GM12873 (cell line): ENCODE measurements at regions not wholly inside any gene's neighbourhood (a gene's known extent, or its start where the extent isn't known, plus 50 kb on each side); places are given as distances from the start of the nearest gene placed in this dataset.

ENCODE experiments used
- TF ChIP-seq, protein P1 (sequence below): IDR thresholded peaks from 2 replicates; pipeline ENCODE4 v1.5.1; 2012; ENCODE audit warnings: low read depth, mild to moderate bottlenecking, moderate library complexity, low read length, control low read depth; ENCODE audit not compliant: insufficient read depth; ENCODE audit errors: missing control alignments

DNA sequence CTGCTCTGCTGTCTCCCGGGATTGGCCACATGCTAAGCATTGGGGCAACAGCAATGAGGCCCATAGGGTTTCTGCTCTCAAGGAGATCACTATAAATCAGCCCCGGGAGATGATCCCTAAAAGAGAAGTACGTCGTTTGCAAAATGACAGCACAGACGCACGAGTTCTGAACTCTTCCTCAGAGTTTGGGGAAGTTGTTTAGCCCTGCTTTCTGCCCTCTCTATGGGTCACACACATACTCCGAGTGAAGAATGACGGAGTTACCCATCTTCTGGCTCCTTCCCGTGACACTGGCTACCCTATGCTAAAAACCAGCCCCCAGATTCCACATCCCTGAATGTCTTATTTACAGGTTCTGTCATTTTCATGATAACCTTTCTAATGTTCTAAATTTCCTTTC, 258.0 kb upstream of the PLEKHG7 start:
- TF ChIP-seq, protein P1, sequence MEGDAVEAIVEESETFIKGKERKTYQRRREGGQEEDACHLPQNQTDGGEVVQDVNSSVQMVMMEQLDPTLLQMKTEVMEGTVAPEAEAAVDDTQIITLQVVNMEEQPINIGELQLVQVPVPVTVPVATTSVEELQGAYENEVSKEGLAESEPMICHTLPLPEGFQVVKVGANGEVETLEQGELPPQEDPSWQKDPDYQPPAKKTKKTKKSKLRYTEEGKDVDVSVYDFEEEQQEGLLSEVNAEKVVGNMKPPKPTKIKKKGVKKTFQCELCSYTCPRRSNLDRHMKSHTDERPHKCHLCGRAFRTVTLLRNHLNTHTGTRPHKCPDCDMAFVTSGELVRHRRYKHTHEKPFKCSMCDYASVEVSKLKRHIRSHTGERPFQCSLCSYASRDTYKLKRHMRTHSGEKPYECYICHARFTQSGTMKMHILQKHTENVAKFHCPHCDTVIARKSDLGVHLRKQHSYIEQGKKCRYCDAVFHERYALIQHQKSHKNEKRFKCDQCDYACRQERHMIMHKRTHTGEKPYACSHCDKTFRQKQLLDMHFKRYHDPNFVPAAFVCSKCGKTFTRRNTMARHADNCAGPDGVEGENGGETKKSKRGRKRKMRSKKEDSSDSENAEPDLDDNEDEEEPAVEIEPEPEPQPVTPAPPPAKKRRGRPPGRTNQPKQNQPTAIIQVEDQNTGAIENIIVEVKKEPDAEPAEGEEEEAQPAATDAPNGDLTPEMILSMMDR, result no peak

DNA sequence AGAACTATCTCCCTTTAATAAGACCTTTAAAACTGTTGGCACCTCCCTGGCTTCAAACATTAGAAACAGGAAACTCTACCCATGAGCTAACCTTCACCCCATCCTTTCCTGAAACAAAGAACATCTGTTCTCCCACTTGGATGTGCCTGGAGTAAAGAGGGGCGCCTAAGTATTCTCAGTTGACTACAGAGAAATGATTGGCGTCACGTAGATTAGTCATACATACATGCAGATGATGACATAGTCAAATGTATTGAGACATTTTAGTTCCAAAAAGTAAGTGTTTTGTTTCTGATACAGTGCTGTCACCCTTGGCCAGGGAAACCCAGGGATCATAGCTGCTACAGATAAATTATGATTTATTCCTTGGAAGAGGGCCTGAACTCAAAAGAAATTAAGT, 260.0 kb upstream of the PLEKHG7 start:
- TF ChIP-seq, protein P1, result no peak

DNA sequence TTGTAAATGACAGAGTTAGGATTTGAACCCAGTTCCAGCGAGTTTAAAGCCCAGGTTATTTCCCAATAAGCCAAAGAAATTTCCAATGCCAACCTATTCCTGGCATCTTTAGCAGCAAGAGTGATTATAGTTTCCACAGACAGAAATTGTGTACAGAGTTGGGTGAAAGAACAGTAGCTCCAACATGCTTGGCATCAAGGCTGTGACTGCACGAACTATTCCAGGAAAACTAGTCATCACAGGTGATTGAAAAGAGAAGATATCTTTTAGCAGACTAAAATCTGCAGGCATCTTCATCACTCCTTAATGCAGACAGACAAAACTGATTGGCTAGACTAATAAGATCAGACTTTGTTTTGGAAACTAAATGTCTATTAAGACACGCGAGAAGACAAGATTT, 262.7 kb upstream of the PLEKHG7 start:
- TF ChIP-seq, protein P1, result no peak

DNA sequence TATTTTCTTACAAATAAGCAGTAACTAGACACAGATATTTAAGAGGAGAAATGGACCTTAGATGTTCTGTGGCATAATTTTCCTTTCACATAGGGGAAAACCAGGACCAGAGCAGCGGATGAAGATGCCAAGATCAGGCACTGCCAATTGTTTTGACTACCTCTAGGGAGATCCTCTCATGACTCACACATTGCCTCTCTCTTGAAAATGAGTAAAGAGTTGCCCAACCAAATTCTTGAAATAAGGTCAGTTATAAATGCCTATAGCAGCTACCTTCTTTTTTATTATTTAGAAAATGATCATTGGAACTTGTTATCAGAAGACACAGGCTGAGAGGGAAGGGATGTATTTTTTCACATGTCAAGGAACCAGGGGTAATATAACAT, 263.4 kb upstream of the PLEKHG7 start:
- TF ChIP-seq, protein P1, result no peak

DNA sequence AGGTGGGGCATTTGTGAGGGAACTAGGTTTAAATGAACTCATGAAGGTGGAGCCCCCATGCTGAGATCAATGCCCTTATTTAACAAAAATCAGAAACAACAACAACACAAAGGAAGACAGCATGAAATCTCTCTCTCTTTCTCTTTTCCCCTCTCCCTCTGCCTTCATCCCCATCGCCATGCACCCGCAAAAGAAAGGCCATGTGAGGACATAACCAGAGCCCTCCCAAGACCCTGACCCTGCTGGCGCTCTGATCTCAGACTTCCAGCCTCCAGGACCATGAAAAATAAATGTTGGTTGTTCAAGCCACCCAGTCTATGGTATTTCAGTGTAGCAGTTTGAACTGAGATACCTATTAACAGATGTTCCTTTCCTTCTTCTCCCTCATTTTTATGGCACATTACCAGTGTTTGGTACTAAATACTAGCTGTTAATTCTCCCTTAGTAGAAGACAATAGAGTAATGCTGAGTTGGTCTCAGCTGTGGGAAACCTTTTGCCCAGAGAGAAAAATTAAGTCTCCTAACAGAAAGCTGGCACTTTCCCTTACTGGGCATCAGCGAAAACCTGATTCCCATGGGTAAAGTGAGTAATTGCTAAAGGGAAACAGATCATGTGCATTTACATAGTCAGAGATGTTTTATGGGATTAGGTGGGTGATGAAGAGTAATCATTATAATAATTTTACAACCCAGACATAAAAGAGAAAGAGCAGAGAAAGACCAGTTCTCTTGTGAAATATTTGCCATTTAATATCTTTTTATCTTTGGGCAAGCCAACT, 264.0 kb upstream of the PLEKHG7 start:
- TF ChIP-seq, protein P1, result no peak

DNA sequence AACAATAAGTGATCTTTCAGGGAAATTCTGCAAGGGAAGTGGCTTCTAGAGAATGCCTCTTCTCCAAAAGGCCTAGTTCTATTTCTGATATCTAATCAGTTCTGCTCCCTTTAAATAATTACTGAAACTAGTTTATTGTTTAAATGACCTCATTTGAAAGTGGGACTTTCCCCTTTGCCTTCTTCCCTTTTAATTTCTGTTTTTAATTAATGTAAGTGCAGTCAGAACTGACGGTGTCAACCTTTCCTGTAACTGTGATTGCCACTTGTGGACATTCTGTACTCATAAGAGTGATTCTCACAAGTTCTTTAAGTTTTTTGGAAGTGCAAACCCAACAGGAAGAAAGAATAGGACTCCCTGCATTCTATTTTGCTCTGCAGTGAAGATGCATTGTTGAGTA, 265.3 kb upstream of the PLEKHG7 start:
- TF ChIP-seq, protein P1, result no peak

DNA sequence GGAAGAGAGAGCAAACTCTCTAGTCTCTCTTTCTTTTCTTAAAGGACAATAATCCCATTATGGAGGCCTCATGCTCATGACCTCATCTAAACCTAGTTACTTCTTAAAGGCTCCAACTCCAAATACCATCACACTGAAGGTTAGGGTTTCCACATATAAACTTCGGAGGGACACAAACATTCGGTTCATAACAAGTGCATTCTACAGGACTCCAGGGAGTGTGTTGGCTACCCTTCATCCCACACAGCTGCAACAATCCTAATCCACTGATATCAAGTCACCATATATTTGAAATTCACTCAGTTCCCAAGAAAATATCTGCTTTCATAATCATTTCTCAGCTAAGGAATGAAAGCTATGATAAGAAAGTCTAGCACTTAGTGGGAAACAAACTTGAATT, 265.9 kb upstream of the PLEKHG7 start:
- TF ChIP-seq, protein P1, result no peak
